Nephron (organoid): ENCODE measurements at regions not wholly inside any gene's neighbourhood (a gene's known extent, or its start where the extent isn't known, plus 50 kb on each side); places are given as distances from the start of the nearest gene placed in this dataset.
A peak's percentile ranks its signal among the peaks of the same experiment; 100 is the strongest.

ENCODE experiments used
- H3K27ac Mint-ChIP-seq, 3 experiments: 2 replicates each; pipeline ENCODE4 v1.8.0; 2020; ENCODE audit warnings: mixed read lengths in 3 of 3, mild to moderate bottlenecking in 2 of 3, moderate library complexity in 1 of 3
- H3K27me3 Mint-ChIP-seq: 2 replicates; pipeline ENCODE4 v1.8.0; 2021; ENCODE audit warnings: low read depth, mild to moderate bottlenecking, moderate library complexity, mixed read lengths
- H3K36me3 Mint-ChIP-seq: 2 replicates; pipeline ENCODE4 v1.8.0; 2020; ENCODE audit warnings: low read depth, mixed read lengths
- H3K4me1 Mint-ChIP-seq: 2 replicates; pipeline ENCODE4 v1.8.0; 2020; ENCODE audit warnings: mixed read lengths
- H3K4me3 Mint-ChIP-seq, 3 experiments: 2 replicates each; pipeline ENCODE4 v1.8.0; 2020; ENCODE audit warnings: mild to moderate bottlenecking in 3 of 3, mixed read lengths in 3 of 3, moderate library complexity in 2 of 3
- H3K9me3 Mint-ChIP-seq: 2 replicates; pipeline ENCODE4 v1.8.0; 2020; ENCODE audit warnings: mixed read lengths
- CTCF ChIP-seq, 3 experiments: fragments of 200-600 bp; sonication (generic); IDR thresholded peaks; one replicate each; pipeline ENCODE4 v1.5.0; 2021; ENCODE audit warnings: antibody characterized with exemption in 3 of 3; ENCODE audit not compliant: unreplicated experiment in 3 of 3

- TF ChIP-seq CTCF (IDR thresholded peaks at IDR 0.05; ENCODE audit: unreplicated experiment in 3 of 3): no peak
- H3K27ac Mint-ChIP-seq: no peak overlapping the region
- H3K9me3 Mint-ChIP-seq: peaks cover 3% of the 10 kb centered on the region
- no peaks in the 10 kb centered on the region for H3K36me3 Mint-ChIP-seq
- H3K4me3 Mint-ChIP-seq: no peak overlapping the region
- H3K4me1 Mint-ChIP-seq: no peaks in the 10 kb centered on the region
- H3K27me3 Mint-ChIP-seq: peaks cover 2% of the 10 kb centered on the region
Observed at GRCh38 chr18:27600245-27600644, 415.1 kb upstream of the CHST9 start.

GRCh38 chr18:27599202-27599829 is 414.2 kb upstream of the CHST9 start:
- Mint-ChIP-seq H3K36me3 (no peaks in the 10 kb centered on the region), H3K4me1 (no peaks in the 10 kb centered on the region), H3K27ac (no peak overlapping the region), H3K9me3 (peaks cover 3% of the 10 kb centered on the region), H3K4me3 (no peak overlapping the region), H3K27me3 (no peaks in the 10 kb centered on the region)
- TF ChIP-seq CTCF (IDR thresholded peaks at IDR 0.05; ENCODE audit: unreplicated experiment in 3 of 3): peak; percentile 83 to 96 (median 93)

DNA sequence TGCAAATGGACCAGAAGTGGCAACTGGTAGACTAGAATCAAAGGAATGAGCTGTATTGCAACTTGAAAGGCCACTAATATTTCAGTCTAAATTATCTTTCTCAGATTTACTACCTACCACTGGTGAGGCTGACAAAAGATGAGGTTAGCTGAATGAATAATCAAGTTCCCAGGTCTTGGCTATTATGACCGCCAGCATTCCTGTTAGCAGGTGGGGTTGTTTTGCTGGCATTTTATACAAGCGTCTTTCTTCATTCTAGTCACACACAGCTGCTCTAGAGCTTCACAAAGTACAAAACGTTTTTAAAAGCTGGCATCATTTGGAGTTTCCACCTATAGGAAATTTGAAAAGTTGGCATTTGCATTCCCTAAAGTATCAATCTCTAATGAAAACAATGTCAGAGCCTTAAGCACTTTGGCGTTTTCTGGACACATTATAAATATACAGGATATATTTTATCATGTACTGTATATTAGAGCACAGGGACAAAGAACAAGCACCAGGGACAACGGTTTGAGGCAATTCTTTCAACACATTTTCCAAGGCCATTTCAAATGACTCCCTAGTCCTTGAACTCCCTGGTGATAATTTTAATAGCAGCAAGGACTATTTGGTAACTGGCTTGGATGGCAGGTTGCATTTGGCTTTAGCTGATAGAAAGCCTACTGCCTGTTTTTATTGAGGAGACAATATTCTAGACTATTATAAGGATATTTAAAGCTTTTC is 410.2 kb upstream of the CHST9 start:
- Mint-ChIP-seq H3K9me3 (peaks cover 3% of the 10 kb centered on the region), H3K4me1 (no peaks in the 10 kb centered on the region), H3K27me3 (no peaks in the 10 kb centered on the region), H3K4me3 (no peak overlapping the region), H3K27ac (no peak overlapping the region), H3K36me3 (no peaks in the 10 kb centered on the region)
- TF ChIP-seq CTCF (IDR thresholded peaks at IDR 0.05; ENCODE audit: unreplicated experiment in 3 of 3): no peak

DNA sequence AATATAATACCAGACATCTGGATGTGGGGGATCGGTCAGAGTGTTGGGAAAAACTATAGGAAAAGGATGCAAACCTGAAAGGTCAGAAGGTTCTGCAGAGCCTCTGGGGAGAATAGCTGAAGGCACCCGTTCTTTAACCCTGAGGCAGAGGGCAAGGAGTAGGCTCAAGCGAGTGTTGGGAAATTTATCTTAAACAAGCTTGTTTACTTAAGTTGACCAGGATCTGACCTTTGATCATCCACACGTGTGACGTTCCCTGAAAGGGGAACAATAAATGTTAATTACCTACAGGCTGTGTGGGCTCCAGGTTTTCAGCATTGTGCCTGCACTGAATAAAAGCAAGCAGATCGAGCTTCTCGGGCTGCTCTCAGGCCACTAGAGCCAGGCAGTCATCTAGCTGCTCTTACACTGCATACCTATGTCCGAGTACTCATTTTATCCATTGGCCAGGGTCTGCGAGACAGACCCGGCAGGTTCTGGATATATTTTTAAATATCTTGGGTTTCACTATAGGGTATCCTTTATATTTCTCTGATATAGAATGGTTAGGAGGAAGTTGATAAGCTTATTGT is 400.6 kb upstream of the CHST9 start:
- peaks cover 13% of the 10 kb centered on the region for H3K9me3 Mint-ChIP-seq
- H3K27me3 Mint-ChIP-seq: no peaks in the 10 kb centered on the region
- H3K27ac Mint-ChIP-seq: no peak overlapping the region
- no peak for TF ChIP-seq CTCF (IDR thresholded peaks at IDR 0.05; ENCODE audit: unreplicated experiment in 3 of 3)
- no peak overlapping the region for H3K4me3 Mint-ChIP-seq
- H3K36me3 Mint-ChIP-seq: peaks cover 5% of the 10 kb centered on the region
- H3K4me1 Mint-ChIP-seq: no peaks in the 10 kb centered on the region

- no peak for TF ChIP-seq CTCF (IDR thresholded peaks at IDR 0.05; ENCODE audit: unreplicated experiment in 3 of 3)
- Mint-ChIP-seq H3K27me3 (no peaks in the 10 kb centered on the region), H3K27ac (peak overlapping the region in 1 of 3 experiments; percentile 1), H3K4me1 (no peaks in the 10 kb centered on the region), H3K36me3 (peaks cover 5% of the 10 kb centered on the region), H3K4me3 (no peak overlapping the region), H3K9me3 (peaks cover 13% of the 10 kb centered on the region)
Observed at GRCh38 chr18:27583466-27583865, 398.4 kb upstream of the CHST9 start.
